SW 1271 (cell line): ENCODE measurements at regions not wholly inside any gene's neighbourhood (a gene's known extent, or its start where the extent isn't known, plus 50 kb on each side); places are given as distances from the start of the nearest gene placed in this dataset.

Experiments used
- DNase-seq, 2 experiments: peaks; one replicate each; lab custom pipeline; 2025; lab: John Stamatoyannopoulos, UW

DNA sequence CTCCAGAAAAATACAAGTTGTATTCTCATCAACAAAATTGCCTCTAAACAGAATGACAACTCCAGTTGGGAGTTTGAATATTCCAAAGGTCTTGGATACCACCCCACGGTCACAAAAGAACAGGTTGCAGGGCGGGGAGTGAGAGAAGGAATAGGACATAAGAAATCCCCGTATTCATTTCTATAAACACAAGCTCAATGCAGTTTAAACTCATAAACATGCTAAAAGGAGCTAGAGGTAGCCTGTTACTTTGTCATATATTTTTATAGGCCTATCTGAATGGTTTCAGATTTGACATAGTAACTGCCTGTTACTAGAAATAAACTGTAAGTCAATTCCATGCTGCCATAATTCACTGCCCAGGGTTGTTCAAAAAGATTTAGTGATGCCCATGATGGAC lies 567.5 kb downstream of the BCL11A start:
- DNase-seq: no peak

DNA sequence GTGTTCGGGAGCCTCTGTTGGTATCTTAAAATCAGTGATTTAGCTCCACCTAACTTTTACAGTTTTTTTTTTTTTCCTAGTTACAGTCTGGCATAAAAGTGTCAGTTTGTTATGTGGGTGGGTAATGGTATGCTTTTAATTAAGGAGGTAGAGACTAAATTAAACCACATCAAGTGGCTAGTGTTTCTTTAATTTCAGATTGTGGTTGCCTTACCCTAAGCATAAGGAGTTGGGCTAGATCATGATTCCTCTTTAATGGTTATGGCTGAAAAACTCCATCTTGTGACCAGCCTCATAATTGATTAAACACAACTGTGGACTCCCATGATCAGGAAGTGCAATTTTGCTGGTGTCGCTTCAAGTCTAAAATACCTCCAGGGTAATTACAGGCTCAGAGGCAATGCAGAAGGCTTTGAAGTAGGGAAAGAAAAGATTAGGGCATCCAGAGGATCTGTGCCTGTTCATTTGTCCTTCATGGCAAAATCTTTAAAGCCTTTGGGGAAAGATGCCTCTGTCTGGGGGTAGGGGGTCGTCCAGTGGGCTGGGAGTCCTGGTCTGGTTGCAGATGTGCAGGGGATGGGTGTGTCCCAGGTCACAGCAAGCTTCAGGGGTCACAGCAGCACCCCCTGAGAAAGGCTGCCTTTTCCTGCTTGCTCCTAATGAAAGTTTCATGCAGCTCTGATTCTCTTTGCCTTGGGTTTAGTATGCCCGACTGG lies 579.2 kb downstream of the BCL11A start:
- no peak for DNase-seq

DNA sequence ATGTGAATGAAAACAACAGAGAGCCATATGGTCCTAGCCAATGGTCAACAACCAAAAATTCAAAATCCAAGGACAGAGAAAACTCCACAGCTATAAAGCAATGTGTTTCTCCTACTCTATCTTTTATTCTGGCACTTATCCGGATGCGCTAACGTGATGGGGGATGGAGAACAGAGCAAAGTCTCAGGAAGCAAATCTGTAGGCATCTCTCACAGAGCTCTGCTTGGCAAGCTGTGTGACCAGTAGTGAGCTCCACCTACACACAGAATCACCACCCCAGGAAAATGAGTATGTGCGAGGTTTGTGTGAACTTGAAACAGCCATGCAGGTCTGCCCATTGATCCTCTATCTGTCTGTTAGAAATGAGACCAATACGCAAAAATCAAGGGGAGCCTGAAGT lies 584.3 kb downstream of the BCL11A start:
- DNase-seq: no peak

DNA sequence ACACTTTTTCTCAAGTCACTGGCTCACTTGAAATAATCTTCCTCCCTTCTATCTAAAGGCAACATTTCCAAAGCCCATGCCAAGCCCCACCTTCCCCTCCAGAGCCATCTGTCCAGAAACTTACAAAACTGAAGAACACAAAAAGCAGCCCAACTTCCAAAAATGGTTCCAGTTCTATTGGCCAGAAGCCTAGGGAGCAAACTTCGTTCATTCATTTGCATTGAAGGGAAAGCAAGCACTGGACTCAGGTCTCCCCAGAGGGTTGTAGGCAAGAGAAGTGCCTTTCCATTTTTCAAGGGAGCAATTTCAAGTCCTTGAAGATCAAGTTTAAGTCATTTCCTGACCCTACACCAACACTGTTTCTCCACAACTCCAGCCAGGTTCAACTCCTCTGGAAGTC lies 585.0 kb downstream of the BCL11A start:
- DNase-seq: no peak

DNA sequence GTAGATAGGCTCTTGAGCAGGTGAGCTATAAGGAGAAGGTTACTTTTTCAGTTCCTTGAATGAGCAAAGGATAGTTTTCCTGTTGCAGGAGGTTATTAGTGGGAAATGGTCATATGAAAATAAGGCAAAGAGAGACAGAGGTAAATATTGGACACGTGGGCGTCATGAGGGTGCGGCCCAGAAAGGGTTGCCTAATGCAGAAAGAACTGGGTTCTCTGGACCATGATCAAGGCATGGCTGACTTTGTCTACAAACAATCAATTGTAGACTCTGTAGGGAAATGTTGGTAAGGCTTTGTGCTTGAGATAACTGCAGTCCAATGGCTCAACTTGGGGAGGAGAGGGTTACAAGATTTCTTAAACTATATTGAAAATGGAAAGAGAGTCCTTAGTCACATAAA lies 585.8 kb downstream of the BCL11A start:
- DNase-seq: no peak

DNA sequence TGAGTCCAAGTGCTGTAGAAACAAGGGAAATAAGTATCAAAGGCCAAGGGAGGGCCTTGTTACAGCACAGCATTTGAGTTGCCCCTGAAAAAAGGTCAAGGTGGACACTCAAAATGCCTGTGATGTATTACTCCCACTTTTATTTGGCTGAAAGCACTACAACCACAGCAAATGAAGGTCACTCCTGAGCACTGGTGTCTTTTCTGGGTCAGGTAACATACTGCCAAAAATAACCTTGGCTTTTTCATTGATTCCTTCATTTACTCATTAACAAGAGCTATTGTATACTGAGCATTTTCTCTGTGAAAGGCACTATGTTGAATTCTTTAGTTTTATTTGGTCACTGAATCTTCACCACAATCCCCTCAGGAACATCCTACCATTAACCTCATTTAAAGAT lies 590.3 kb downstream of the BCL11A start:
- no peak for DNase-seq

DNA sequence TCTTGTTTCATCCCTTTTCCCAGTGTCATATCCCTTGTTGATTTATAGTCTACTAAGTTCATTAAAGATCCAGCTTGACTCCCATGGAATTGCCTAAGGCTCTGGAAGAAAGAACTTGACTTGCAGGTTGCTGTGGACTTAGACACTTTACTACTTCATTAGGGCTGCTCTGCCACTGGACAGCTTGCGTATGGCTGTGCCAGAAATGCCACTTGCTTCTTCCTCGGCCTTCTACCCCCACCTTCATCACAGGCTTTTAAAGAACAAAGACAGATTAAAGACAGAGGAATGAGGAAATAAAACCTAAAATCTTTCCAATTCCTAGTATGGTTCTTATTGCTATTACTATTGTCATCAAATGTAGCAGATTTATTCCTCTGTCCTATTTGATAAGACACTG lies 591.7 kb downstream of the BCL11A start:
- DNase-seq: no peak

DNA sequence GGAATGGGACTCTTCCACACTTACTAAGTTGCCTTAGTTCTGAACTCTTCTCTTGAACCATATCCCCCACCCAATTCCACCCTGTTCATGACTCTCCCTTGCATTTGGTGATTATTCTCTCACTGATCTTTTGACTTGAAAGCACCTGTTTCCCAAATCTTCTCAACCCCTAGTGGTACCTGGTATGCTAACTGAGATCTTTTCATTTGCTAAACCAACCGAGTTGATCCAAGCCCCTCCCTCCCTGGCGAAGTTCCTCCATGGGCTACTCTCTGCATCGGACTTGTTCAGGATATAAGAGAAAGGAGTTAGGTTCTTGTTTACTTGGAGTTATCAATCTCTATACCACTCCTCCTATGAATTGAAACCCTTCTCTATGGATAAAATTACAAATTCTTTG lies 593.5 kb downstream of the BCL11A start:
- DNase-seq: no peak

DNA sequence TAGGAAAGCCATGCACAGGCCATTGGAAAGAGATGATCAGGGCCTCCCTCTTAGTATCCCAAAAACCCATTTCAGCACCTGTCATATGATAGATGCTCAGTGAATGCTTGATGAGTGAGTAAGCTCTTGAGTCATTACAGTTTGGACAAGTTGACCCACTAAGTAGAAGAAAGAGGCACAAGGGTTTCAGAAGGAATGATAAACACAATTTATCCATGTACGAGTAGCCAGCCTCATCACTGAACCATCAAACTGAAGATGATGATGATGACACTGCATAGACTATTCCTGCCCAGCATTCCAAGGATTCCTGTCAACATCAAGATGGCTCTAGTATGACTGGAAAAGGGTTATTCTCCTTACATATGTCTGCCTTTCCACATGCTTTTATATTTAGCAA lies 596.0 kb downstream of the BCL11A start:
- no peak for DNase-seq

DNA sequence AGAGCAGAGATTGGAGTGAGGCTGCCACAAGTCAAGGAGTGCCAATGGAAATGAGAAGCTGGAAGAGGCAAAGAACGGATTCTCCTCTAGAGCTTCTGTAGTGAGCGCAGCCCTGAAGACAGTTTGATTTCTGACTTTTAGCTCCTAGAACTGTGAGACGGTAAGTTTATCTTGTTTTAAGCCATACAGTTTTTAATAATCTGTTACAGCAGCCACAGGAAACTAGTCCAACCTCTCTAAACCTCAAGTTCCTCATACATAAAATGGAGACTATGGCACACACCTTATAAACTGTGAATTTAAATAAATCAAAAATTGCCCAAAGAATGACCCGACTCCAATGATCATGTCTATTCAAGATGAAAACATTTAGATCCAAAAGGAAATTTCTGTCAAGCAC lies 596.5 kb downstream of the BCL11A start:
- DNase-seq: no peak

DNA sequence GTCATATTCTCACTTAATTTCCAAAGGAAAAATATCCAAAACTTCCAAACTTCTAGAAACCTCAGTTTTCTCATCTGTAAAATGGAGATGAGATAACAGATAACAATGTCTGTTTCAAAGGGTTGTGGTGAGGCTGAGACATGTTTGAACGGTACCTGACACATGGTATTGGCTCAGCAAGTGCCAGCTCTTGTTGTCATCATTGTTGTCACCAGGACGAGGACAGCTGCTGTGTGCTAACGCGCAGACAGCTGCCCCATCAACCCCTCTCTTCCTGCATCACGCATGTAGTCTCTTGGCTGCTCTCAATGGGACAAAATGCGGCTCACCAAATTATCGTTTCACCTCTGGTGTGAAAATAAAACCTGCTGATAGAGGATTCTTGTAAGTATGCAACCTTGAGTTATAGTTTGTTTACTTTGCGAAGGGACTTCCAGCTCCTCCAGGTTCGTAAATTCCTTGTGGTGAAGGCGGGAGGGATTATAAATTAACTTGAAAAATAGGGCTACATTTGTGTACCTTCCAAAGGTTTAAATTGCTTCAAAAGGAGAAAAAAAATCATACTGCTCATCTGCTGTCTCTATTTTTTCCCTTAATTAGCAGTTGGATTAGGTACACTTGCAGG lies 605.4 kb downstream of the BCL11A start:
- no peak for DNase-seq

DNA sequence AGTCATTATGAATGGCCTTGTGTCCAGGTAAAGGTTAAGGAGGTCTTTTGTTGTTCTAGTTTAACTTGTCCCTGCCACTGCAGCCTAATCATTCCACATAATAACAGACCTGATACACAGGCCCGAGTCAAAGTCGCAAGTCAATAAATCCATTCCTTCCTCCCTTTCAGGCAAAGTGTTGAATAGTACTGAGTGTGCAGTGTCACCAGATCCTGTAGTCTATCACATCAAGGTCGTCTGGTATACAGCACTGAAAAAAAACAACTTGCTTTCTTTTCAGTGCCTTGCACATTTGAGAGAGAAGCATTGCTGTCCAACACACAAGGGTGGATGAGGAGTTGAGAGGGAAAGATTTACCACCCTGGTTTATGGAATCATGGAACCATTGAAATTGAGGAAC lies 606.2 kb downstream of the BCL11A start:
- DNase-seq: no peak

DNA sequence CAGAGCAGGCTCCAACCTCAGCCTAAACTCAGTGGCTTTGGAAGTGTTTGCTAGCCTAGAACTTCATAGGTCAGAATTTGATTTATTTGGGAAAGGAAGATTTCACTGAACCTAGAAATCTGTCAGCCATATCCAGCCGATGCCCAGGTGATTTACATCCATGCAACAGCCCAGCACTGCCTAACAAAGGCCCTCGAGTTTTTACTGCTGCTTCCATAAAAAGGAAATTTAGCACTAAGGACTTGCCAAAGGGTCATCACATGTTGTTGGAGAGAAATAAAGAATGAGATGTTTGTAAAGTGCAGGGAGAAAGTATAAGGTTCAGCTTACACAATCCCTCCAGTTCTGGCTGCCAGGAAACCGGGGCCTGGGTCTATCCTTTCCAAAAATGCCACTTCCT lies 614.2 kb downstream of the BCL11A start:
- DNase-seq: no peak

DNA sequence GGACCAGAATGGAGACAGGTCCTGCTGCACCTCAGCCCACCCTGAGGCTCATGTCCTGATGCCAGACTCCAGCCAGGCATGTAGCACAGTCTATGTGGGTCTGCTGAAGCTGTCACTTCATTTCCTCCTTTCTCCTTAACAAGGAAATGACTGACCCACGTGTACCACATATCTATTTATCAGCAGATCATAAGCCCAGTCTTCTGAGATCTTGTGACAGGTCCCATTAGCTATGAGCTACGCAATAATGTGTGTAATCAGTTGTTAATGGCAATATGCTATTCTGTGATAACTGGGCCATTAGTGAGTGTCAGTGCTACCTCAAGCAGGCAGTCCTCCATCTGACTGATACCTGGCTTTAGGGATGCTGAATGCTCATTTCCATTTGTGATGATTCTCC lies 615.3 kb downstream of the BCL11A start:
- no peak for DNase-seq

DNA sequence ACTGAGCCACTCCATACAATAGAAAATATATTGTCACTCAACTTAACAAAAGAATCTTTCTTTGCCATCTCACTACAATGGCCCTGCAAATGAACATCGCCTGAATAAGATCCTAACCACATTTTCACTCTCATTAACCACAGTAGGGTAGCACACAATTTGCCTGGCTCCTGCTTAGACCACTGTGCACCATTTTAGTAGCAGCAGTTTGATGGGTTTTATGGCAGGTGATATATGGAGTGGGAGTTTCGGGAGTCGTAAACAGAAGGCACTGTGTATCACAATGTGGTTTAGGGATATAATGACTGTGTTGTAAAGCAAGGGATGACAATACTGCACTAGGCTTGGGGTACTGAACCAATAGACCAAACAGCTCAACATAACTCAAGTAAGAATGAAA lies 617.4 kb downstream of the BCL11A start:
- no peak for DNase-seq

DNA sequence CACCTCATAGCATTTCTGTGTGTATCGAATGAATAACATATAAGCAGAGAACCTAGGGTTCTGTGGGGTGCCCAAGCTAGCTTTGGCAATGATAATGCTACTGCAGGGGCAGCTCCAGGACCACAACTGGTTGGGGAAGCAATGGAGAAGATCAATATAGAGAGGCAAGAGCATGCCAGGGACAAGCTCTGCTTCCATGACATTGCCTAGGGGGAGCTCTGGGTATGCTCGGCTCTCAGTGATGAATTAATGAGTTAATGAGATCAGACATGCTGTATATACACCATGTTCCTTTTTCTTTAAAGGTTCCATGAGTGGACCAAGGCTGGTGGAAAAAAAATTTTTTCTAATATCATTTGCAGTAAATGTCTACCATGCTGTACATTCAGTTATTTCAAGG lies 618.4 kb downstream of the BCL11A start:
- no peak for DNase-seq

DNA sequence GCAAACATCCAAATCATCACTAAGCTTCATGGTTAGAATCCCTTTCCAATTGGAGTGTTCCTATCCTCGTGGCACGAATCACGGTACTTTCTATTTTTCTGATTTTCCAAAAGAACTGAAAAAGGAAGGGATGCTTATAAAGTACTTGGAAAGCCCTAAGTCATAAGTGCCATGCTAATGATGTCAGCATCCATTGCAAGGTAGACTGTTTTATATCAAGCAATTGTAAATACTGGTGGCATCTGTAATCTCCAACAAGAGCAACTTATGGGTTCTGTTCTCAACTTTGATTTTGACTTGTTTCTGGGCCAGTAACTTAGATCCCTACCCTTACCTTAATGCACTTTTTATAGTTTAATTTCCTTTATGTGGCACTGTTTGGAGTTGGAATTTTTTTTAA lies 619.5 kb downstream of the BCL11A start:
- DNase-seq: no peak

DNA sequence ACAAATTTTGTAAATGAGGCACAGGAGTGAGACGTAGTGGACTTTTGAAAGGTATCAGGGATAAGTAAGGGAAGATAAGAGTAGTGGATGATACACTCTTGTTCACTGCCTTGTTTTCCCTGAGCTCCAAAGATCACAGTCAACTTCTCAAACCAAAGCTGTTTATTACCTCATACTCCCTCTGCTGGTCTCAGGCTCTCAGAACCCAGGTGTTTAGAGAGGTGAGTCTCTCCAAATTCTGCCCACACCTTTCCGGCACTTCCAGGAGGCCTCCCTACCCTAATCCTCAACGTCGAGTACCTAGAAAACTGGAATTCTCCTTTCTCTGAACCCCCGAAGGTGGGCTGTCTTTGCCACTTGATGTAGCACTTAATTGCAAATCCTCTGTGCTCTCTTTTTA lies 621.1 kb downstream of the BCL11A start:
- no peak for DNase-seq

DNA sequence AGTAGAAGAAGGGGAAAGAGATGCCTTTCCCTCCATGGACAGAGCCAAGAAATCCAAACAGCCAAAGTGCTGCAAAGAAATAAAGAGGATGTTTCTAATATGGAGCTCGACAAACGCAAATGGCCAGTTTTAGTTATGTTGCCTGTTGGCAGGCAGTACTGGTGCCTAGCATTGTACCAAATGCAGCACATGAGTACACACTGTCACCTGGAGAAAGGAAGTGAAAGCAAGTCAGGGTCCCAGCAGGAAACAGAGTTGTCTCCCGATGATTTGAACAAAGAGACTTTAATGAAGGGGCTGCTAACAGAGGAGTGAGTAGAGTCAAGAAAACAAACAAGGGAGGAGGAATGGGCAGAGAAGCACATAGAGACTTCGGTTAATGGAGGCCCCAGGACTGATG lies 623.0 kb downstream of the BCL11A start:
- no peak for DNase-seq

DNA sequence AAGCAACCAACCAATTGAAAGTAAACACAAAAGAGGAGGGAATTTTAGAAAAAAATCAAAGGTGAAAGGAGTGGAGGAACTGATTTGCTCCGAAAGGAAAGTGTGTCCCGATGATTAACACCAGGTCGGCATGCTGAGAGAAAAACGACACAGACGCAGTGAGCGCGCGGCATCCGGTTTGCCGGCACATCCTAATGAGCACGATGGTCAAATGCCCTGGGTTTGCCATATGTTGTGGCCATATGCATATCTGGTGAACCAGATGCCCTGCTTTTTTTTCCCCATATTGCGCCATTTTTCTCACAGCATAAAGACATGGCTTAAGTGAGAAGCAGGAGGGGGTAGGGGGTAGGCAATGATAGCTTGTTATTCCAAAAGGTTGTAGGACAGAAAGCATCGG lies 626.7 kb downstream of the BCL11A start:
- no peak for DNase-seq

DNA sequence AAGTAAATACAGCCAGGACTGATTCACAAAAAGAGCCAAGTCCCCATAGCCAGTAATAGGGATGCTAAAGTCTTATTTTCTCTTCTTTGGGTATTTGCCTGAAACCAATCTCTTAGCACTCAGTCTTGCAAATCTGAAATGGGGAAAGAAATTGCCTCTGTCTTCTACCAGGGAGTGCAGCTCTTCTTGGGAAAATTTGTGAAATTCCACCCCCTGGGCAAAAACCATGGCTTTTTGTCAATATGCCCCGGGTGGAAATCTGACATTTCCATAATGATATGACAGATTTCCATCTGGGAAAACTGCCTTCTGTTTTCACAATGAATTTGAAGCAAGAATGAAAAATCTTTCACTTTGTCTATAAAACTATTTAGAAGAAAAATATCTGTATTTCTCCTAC lies 628.1 kb downstream of the BCL11A start:
- no peak for DNase-seq

DNA sequence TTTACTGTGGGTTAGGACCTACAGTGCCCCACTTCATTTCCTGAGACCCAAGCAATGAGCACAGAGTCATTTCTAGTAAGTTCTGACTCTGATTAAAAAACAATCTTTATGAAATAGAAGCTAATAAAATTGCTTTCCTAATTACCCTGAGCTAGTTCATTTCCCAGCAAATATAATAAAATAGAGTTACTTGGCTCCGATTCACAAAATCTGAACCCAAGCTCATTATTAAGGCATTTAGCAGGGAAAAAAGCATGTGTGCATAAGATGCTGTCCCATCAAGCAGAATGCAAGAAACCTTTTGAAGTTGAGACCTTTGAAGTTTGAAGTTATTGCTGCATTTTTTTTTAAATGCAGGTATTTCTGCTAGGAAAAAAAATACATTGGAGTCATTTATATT lies 629.1 kb downstream of the BCL11A start:
- no peak for DNase-seq

DNA sequence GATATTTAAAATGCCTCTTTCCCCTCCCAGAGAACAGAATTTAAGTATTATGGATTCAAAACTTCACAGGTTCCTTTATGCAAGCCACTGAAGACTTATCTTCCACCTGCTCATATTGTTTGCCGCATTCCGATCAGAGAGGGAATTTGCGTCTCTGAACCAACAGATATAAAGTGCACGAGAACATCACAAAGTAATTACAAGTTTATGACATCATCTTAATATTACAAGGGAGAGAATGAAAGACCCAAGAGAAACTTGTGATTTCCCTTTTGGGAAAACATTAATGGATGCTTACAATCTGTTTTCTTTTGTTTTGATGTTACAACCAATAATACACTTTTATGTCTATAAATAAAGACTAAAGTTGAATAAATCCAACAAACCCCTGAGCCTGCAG lies 631.0 kb downstream of the BCL11A start:
- DNase-seq: no peak

DNA sequence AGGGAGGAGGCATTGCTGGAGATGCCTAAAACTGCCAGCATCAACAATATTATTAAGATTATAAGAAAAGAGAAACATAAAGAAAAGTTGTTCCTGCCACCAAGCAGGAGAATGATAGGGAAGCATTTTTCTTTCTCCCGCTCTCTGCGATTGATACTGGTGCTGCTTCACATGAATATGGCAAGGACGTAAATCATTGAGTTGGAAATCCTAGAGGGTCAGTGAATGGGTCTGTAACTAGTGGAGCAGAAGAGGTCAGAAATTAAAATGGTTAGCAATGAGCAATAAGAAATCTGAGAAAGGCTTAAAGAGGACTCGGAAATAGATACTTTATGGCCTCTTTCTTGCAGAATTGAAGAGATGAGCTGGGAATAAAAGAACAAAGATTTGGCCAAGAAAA lies 631.7 kb downstream of the BCL11A start:
- no peak for DNase-seq
